Ovary (tissue), 7 donors: ENCODE measurements at regions not wholly inside any gene's neighbourhood (a gene's known extent, or its start where the extent isn't known, plus 50 kb on each side); places are given as distances from the start of the nearest gene placed in this dataset.

Source experiments
- DNase-seq, 5 donors: peaks; one replicate each; pipeline ENCODE4 v3.0.0-alpha.2; 2019 to 2020
- H3K27ac ChIP-seq, 2 donors: fragments of 200-600 bp; one replicate each; pipeline versions ENCODE4 v1.5.1 to v1.8.0; 2019 to 2022
- H3K27me3 ChIP-seq: fragments of 200-600 bp; one replicate; pipeline ENCODE4 v1.8.0; 2022
- H3K36me3 ChIP-seq: fragments of 200-600 bp; sonication (generic); one replicate; pipeline ENCODE4 v1.5.1; 2019
- H3K4me1 ChIP-seq: one replicate; pipeline ENCODE4 v1.8.1; 2013; ENCODE audit warnings: mild to moderate bottlenecking, moderate library complexity; ENCODE audit not compliant: insufficient read depth
- H3K4me3 ChIP-seq: fragments of 200-600 bp; sonication (generic); one replicate; pipeline ENCODE4 v1.5.1; 2017
- H3K9me3 ChIP-seq, 2 donors: fragments of 200-600 bp in 1 of 2; sonication (generic) in 1 of 2; one replicate each; pipeline versions ENCODE4 v1.5.1 to v1.8.1; 2013 to 2019; ENCODE audit warnings: mild to moderate bottlenecking in 1 of 2, moderate library complexity in 1 of 2
- CTCF ChIP-seq, 3 donors: fragments of 450-650 bp in 2 of 3; fragments of 200-600 bp in 1 of 3; IDR thresholded peaks; one replicate each; pipeline versions ENCODE4 v1.5.1 to v1.8.0; 2016 to 2022; ENCODE audit warnings: antibody characterized with exemption in 3 of 3, mild to moderate bottlenecking in 1 of 3
- EP300 ChIP-seq: sonication (generic); formaldehyde crosslinking; IDR thresholded peaks from one replicate; pipeline ENCODE4 v1.6.1; 2017; ENCODE audit warnings: antibody characterized with exemption
- POLR2A ChIP-seq: fragments of 450-650 bp; IDR thresholded peaks from one replicate; pipeline ENCODE4 v1.6.1; 2017; ENCODE audit warnings: antibody characterized with exemption, mild to moderate bottlenecking, moderate library complexity
- WGBS, 3 donors: extraction: QIAGEN DNeasy Blood & Tissue Kit in 1 of 3; methylation state at CpG; one replicate each; pipeline versions ENCODE4 v1.1.5 to v1.1.7; 2013 to 2017; 5-methylcytosine and 5-hydroxymethylcytosine counted together
- intact Hi-C, 4 donors: fragments of 100-400 bp; cut with DNase I; formaldehyde crosslinking; loops; one replicate each; pipeline versions ENCODE4 v1.11.0 to v1.15.1; 2022 to 2023
- donor health status: DM: no; HTN: no; CAD: no; lungs with moderate emphysema.
- donor health status: DM: no; HTN: no; CAD: no.
- donor health status: Bipolar disorder and iron deficiency.
- donor health status: DM: no; HTN: no; CAD: no.
- donor health status: DM: yes; HTN: yes; CAD: no.

DNA sequence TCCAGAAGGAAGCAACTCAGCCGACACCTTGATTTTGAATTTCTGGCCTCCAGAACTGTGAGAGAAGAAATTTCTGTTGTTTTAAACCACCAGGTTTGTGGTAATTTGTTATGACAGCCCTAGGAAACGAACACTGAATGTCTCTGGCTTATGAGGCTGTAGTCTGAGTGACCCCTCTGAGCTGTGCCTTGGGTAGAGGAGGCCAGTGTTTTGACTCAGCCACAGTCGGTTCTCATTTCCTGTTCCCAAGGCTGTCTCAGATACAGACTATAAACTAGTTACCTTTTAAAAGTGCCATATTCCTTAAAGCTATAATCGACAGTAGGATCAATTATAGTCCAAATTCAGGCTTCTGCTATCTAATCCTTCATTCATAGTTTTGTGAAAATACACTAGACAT lies 391.2 kb upstream of the MAP3K7 start:
- 26 to 36% (median 31%) methylated on average over 4 of the region's 4 CpGs for WGBS, 3 donors
- TF ChIP-seq POLR2A: no peak
- TF ChIP-seq CTCF (IDR thresholded peaks at IDR 0.05): no peak
- TF ChIP-seq EP300: no peak
- no peaks in the 10 kb centered on the region for H3K9me3 ChIP-seq
- no peak for DNase-seq
- H3K27me3 ChIP-seq: no peaks in the 10 kb centered on the region
- no peak overlapping the region for H3K4me3 ChIP-seq
- no peaks in the 10 kb centered on the region for H3K36me3 ChIP-seq
- H3K4me1 ChIP-seq: no peaks in the 10 kb centered on the region
- intact Hi-C loops: no loop called here
- H3K27ac ChIP-seq: no peak overlapping the region

GRCh38 chr6:90977513-90977912 lies 390.6 kb upstream of the MAP3K7 start:
- 44 to 58% (median 46%) methylated on average over 1 of the region's 1 CpG for WGBS, 3 donors
- Histone ChIP-seq H3K27ac (no peak overlapping the region), H3K36me3 (no peaks in the 10 kb centered on the region), H3K4me1 (no peaks in the 10 kb centered on the region), H3K27me3 (no peaks in the 10 kb centered on the region), H3K4me3 (no peak overlapping the region), H3K9me3 (no peaks in the 10 kb centered on the region)
- TF ChIP-seq POLR2A: no peak
- no peak for TF ChIP-seq EP300
- no peak for TF ChIP-seq CTCF (IDR thresholded peaks at IDR 0.05)
- intact Hi-C loops: no loop called here
- no peak for DNase-seq

DNA sequence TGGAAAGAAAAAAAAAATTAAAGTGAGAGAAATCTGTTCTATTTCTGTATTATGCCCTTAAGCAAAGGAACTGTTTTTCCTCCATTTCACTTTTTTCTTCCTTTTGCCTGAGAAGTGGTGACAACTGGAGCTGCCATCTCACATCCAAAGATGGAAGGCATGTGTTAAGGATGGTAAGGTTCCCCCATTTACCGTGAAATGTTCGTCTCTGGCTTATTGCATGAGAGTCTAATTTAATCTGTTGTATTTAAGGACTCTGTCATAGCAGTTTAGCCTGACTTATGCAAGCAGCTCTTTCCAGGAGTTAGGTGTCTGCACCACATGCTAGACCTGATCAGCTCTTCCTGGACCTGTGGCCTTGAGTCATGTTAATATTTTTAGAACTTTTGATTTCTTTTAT lies 389.5 kb upstream of the MAP3K7 start:
- DNase-seq: no peak

DNA sequence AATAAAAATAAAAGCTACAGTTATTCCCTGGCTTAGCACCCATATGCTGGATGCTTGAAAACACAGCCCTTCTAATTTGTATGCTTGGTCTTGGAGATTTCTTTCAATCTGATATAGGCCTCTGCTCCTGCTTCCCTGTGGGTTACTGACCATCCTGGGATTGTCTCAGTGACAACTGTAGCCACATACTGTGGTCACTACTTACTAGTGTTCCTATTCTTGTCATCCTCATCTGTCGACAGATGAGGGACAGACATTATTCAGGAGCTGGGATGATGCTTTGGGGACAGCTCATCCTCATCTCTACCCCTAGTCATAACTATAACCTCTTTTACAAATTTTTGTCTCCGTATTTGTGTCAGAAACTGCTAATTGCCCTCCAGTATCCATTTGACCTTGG lies 388.9 kb upstream of the MAP3K7 start:
- 61 to 72% (median 67%) methylated on average over 2 of the region's 2 CpGs for WGBS, 3 donors
- intact Hi-C loops: no loop called here
- H3K36me3 ChIP-seq: no peaks in the 10 kb centered on the region

More for the DNA sequence above, 389.5 kb upstream of the MAP3K7 start:
- intact Hi-C loops: no loop called here
- Histone ChIP-seq H3K36me3 (no peaks in the 10 kb centered on the region), H3K9me3 (no peaks in the 10 kb centered on the region), H3K27ac (no peak overlapping the region), H3K4me1 (no peaks in the 10 kb centered on the region), H3K4me3 (no peak overlapping the region), H3K27me3 (no peaks in the 10 kb centered on the region)
- WGBS, 3 donors: 93 to 98% (median 93%) methylated on average over 2 of the region's 2 CpGs
- no peak for TF ChIP-seq EP300
- no peak for TF ChIP-seq CTCF (IDR thresholded peaks at IDR 0.05)
- TF ChIP-seq POLR2A: no peak

More for the DNA sequence above, 388.9 kb upstream of the MAP3K7 start:
- no peaks in the 10 kb centered on the region for H3K4me1 ChIP-seq
- no peak for TF ChIP-seq CTCF (IDR thresholded peaks at IDR 0.05)
- TF ChIP-seq POLR2A: no peak
- TF ChIP-seq EP300: no peak
- H3K27me3 ChIP-seq: no peaks in the 10 kb centered on the region
- no peak overlapping the region for H3K27ac ChIP-seq
- no peaks in the 10 kb centered on the region for H3K9me3 ChIP-seq
- DNase-seq: no peak
- H3K4me3 ChIP-seq: no peak overlapping the region
